ENCODE measurements at regions not wholly inside any gene's neighbourhood (a gene's known extent, or its start where the extent isn't known, plus 50 kb on each side); places are given as distances from the start of the nearest gene placed in this dataset.

DNA sequence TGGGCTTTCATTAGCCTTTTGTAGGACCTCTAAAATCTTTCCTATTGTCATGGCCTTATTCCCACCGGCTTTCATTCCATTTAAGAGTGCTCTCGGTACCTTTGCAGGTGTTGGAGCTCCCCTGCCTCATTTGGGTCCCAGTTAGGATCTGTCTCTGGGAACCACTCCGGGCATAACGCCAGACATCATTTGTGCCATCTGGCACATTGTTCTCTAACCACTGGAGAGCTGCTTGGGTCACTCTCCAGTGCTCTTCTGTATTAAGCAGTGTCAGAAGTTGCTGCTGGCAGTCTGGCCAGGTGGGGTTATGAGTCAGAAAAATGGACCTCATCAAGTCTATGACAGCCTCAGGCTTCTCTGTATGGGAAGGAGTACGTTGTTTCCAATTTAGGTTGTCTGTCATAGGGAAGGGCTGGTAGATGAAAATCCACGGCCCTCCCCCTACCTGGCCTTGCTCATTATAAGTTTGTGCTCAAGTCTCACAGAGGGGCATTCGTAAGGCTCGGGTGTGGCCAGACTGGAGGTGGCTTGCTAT, 62.9 kb upstream of the MOCS1 start:
- DNase-seq (ENCODE audit: low read depth in 3 of 3), result no peak

DNA sequence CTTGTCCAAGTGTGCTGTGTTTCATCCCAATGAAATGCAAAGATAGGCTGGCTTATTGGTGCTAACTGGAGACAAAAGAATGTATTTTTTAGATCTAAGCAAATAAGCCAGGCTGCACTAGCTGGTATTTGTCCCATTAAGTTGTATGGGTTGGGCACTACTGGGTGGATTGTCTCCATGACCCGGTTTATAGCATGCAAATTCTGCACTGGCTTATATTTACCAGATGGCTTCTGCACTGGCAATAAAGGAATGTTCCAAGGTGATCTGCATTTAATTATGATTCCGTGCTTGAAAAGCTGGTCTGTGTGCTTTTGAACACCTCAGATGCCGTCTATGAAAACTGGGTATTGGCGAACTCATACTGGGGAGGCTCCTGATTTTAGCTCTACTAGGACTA, 61.4 kb upstream of the MOCS1 start:
- no peak for DNase-seq (ENCODE audit: low read depth in 3 of 3)

DNA sequence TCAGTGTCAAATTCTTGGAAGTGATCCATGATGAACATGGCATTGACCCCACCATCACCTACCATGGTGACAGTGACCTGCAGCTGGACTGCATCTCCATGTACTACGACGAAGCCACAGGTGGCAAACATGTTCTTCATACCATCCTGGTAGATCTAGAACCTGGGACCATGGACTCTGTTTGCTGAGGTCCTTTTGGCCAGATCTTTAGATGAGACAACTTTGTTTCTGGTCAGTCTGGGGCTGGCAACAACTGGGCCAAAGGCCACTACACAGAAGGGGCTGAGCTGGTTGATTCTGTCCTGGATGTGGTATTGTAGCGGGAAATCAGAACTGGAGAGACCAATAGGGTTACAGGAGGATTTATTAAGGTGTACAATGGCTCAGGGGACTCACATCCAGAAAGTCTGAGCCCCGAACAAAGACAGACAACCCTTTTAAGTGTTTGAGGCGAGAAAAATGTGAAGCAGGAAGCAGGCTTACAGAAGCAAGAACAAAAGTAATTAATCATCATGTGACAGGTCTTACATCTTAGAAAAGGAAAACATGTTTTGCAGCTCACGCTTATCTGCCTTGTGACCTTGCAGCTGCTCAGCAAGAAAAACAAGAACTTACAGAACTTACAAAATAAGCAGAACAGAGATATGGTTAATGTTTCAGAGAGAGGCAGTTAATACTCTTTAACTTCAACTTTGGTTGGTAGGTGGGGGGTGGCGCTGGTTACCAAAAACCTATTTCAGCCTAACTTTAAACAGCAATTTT, 58.8 kb upstream of the MOCS1 start:
- no peak for DNase-seq (ENCODE audit: low read depth in 3 of 3)

All from stimulated activated CD4-positive, alpha-beta T cell treated with anti-CD3 and anti-CD28 coated beads, TNF-alpha, amount 100 ng/mL, for 48 hours (primary cell).